Astrocyte (in vitro differentiated cells and primary cell): ENCODE measurements at regions not wholly inside any gene's neighbourhood (a gene's known extent, or its start where the extent isn't known, plus 50 kb on each side); places are given as distances from the start of the nearest gene placed in this dataset.

Source experiments
- EZH2 ChIP-seq: IDR thresholded peaks from 2 replicates; pipeline ENCODE4 v1.6.1; 2012; ENCODE audit warnings: mild to moderate bottlenecking, low read length, inconsistent platforms; ENCODE audit not compliant: insufficient read depth
- TF ChIP-seq, protein P1 (sequence below): IDR thresholded peaks from 2 replicates; pipeline ENCODE4 v1.5.1; 2011; ENCODE audit warnings: low read depth, mild to moderate bottlenecking, inconsistent platforms, low read length, moderate library complexity; ENCODE audit not compliant: insufficient read depth

DNA sequence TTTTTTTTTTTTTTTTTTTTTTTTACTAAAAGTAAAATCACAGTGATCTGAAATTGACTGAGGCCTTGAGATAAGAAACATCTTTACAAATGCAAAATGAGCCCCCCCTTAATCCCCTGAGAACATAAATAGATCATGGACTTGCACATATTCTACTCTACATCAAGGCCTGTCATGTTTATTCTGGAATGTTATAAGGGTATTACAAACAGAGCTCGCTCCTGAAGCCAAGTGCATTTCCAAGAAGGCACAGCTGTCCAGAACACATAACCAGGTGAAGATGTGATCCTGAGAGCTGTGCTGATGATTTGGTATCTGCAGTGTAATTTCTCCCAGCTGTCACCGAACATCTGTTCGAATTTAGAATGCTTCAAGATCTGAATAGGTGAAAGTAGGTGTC, 384.5 kb downstream of the GPAT3 start:
- TF ChIP-seq, protein P1, sequence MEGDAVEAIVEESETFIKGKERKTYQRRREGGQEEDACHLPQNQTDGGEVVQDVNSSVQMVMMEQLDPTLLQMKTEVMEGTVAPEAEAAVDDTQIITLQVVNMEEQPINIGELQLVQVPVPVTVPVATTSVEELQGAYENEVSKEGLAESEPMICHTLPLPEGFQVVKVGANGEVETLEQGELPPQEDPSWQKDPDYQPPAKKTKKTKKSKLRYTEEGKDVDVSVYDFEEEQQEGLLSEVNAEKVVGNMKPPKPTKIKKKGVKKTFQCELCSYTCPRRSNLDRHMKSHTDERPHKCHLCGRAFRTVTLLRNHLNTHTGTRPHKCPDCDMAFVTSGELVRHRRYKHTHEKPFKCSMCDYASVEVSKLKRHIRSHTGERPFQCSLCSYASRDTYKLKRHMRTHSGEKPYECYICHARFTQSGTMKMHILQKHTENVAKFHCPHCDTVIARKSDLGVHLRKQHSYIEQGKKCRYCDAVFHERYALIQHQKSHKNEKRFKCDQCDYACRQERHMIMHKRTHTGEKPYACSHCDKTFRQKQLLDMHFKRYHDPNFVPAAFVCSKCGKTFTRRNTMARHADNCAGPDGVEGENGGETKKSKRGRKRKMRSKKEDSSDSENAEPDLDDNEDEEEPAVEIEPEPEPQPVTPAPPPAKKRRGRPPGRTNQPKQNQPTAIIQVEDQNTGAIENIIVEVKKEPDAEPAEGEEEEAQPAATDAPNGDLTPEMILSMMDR = no peak
- no peak for TF ChIP-seq EZH2
